HG03378 (cell line): ENCODE measurements at regions not wholly inside any gene's neighbourhood (a gene's known extent, or its start where the extent isn't known, plus 50 kb on each side); places are given as distances from the start of the nearest gene placed in this dataset.

Experiments
- ATAC-seq: cut with Tn5 transposase; IDR thresholded peaks from one replicate; pipeline ENCODE4 v1.9.1; 2021; ENCODE audit warnings: mild to moderate bottlenecking, moderate library complexity; ENCODE audit not compliant: unreplicated experiment

GRCh38 chr18:6465281-6465680, 50.6 kb upstream of the L3MBTL4 start:
- no peak for ATAC-seq

- ATAC-seq, result no peak
Observed at GRCh38 chr18:6476190-6476589, 61.5 kb upstream of the L3MBTL4 start.

GRCh38 chr18:6476880-6477279, 62.2 kb upstream of the L3MBTL4 start:
- ATAC-seq, result no peak

DNA sequence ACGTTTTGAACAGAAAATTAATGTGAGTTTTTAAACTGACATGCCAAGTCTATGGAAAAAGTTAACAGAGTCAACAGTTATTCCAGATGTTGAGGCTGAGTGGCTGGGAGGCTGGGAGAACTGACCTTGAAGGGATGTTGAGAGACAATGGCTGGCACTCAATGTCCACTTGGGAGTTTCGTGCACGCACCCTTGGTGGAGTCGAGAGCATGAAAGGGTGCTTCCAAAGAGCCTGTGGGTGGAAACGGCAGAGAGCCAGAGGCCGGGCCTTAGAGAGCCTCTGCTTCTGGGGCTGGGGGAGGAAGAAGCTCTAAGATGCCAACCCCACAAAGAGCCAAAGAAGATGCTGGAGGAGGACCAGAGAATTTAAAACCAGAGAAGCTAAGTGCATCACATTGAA, 63.4 kb upstream of the L3MBTL4 start:
- no peak for ATAC-seq

DNA sequence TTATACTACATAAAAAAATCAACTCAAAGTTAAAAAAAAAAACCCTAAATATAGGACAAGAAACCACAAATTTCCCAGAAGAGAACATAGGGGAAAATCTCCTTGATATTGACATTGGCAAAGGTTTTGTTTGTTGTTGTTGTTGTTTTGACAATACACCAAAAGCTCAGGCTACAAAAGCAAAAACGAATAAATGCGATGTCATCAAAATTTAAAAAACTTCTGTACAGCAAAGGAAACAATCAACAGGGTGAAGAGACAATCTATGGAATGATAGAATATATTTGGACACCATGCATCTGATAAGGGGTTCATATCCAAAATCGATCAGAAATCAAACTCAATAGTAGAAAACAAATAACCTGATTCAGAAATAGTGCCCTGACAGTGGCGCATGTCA, 65.0 kb upstream of the L3MBTL4 start:
- no peak for ATAC-seq

GRCh38 chr18:6482198-6482977, 67.7 kb upstream of the L3MBTL4 start:
- ATAC-seq, result no peak

DNA sequence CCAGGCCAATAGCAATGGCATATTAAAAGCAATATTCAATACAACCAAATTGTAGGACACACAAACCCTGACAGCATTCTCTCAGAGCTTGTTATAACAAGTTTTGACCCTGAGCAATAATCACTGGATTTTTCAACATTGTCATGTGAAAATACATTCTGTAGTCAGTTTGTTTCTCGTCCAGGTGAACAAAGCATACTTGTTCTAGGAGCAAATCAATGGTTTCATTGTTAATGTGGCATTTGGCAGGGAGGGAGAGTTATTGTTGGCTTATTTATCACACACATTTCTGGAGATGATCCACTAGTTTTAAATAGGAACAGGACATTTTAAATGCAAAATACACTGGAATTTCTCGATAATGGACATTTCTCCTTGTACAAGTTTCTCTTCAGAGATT, 69.9 kb upstream of the L3MBTL4 start:
- no peak for ATAC-seq

DNA sequence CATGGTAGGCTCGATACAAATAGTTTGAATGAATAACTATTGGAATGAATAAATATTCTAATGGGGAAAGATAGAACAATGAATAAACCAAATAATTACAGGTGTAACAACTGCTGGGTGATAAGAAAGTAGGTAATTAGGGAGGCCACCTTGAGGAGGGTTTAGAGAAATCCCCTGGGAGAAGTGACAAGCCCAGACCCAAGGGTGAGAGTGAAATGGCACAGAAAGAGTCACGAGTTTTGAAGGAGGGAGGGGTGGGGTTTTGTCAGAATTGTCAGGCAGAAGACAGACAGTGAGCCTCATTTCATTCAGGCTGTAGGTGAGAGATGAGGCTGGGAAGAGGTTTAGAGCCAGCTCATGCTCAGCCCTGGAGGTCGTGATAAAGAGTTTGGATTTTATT, 71.6 kb upstream of the L3MBTL4 start:
- no peak for ATAC-seq

- ATAC-seq, result no peak
Observed at GRCh38 chr18:6486764-6487426, 72.2 kb upstream of the L3MBTL4 start.

- no peak for ATAC-seq
Observed at GRCh38 chr18:6487968-6488367, 73.3 kb upstream of the L3MBTL4 start.

DNA sequence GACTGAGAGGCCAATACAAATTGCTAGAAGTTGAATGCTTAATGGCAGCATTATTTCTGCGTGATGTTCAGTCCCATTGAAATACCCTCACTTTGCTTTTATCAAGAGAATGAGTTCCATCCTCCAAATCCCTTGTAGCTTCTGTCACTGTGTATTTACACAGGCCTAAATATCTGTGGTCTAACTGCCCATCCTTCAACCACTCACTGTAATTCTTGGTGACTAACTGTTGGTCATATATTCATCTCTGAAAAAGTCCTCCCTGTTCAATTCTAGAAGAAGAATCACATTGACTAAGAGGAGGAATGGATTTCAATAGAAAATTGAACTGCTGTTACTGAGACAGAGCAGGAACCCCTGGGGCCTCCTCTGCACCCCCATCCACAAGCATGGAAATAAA, 74.2 kb upstream of the L3MBTL4 start:
- no peak for ATAC-seq

- no peak for ATAC-seq
Observed at GRCh38 chr18:6489977-6490376, 75.3 kb upstream of the L3MBTL4 start.

DNA sequence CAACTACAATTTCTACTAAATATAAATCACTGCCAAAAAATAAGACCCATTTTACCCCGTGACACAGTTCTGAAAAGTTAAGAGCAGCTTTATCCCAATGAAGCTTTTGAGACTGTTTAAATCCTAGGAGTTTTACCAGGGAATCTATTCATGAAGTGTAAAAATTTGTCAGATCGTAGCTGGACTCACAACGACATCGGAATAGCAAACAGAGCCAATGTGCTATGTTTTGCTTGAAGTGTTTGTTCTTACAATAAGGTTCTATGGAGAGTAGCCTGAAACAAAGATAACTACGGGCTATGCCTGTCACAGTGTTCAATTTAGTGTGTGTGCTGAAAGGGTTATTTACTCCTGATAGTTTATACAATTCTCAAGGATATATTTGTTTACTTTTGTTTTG, 78.5 kb upstream of the L3MBTL4 start:
- ATAC-seq, result no peak

DNA sequence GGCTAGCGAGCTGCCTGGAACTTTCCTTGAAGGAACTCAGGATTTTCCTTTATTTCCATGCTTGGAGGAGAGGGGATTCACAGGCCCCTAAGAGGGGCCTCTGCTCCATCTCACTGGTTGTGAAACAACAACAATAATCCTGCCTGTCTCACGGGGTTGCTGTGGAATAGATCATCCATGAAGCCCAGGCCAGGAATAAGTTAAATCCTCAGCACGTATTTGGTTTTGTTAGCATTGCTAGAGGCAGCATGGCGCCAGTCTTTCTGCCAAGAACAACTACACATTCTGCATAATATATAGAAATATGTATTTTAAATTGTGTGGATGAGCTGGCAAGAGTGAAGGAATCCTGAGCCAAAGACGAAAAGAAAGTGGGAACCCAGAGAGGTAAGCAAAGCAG, 80.8 kb upstream of the L3MBTL4 start:
- no peak for ATAC-seq

DNA sequence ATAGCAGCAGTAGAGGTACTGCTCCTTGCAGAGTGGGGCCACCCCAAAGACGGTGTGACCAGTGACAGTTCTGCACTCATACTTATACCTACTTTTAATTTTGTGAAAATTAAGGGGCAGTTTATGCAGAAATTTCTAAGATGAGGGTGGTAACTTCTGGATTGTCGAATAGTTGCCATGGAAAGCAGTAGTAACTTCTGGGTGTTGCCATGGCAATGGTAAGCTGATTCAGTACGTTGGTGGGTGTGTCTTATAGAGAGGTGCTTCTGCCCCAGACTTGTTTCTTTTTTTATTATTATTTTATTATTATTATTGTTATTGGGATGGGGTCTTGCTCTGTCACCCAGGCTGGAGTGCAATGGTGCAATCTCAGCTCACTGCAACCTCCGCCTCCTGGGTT, 82.8 kb upstream of the L3MBTL4 start:
- no peak for ATAC-seq

DNA sequence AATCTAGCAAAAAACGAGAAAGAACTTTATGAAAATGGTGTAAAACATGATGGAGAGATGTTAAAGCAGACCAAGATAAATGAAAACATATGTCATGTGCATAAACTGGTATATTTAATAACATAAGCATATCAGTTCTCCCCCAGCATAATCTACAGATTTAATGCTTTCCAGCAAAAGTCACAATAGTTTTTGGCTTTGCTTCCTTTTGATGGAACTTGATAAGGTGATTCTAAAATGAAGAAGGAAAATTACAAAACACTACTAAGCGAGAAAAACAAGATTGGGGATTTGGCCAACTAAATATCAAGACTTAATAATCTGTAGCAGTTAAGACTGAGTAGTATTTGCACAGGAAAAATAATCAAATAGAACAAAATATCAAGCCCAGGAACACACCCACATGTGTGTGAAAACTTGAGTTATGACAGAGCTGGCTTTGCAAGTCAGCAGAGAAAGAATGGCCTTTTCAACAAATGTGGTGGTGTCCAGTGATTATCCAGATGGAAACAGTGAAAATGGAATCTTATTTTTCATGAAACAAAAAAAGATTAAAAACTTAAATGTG, 83.7 kb upstream of the L3MBTL4 start:
- ATAC-seq, result no peak

DNA sequence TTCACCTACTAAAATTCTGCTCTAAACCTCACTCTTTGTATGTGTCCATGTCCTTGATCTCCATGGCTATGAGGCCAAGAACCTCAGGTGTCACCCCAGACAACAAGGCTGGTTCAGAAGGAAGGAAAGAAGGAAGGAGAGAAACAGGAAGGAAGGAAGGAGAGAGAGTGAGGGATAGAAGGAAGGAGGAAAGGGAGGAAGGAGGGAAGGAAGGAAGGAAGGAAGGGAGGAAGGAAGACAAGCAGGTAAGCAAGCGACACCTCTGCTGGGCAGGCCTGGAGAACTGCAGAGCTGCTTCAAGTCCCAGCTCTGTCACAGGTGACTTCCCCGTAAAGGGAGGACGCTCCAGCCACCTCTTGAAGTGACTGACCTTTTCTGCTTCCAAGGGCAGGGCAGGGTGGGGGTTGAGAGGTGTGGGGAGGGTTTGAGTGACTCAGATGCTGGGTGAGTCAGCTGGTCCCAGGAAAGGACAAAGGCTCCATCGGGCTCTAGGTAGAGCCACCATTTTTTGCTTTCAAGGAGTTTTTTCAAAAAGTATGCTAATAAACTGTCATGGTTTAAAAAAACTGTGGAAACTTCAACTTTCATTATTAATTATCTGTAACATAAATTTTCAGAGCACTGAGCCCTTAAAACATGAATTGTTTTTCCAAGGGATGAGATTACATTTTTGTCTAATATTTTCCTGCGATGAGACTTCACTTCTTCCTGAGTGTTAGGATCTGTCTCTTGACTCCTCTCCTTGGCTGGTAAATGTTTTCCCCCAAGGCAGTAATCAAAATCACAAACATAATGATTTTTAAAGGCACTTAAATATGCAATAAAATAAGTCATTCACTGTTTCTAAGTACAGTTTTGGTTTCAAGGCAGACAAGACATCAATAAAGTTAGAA, 90.1 kb upstream of the L3MBTL4 start:
- ATAC-seq, result no peak

DNA sequence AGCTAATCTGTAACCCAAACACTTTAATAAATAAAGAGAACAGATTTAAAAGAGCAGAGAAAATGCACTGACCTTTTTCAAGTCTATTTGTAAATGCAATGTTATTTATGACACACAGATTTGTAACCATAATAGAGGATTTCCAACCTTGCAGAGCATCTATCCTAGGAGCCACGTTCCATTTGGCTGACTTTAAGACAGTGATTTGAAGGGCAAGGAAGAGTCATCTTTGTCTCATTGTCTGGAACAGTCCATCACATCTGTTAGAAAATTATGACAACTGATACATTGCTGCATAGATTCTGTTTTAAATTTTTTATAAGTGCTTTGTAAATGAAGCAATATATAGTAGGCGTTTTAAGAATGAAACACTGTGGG, 90.8 kb upstream of the L3MBTL4 start:
- ATAC-seq, result no peak

DNA sequence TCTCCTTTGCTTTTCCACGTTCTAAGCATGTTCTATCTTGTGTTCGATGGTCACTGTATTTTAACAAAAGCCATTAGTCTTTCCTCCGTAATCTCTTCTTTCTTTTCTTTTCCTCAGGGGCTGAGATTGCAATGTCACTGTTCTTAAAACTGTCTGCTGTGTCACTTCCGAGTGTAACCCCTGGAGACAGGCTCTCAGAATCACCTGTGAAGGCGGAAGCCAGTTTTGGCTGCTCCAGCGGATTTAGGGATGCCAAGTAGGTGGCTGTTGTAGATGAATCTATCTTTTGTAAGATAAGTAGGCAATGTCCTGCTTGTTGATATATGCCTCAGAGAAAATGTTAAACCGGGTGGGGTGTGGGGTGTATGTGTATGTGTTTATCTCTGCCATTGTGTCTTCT, 94.7 kb upstream of the L3MBTL4 start:
- ATAC-seq, result no peak

- no peak for ATAC-seq
Observed at GRCh38 chr18:6509832-6510231, 95.1 kb upstream of the L3MBTL4 start.

GRCh38 chr18:6520901-6521300, 106.2 kb upstream of the L3MBTL4 start:
- no peak for ATAC-seq
